Loucy (cell line): ENCODE measurements at regions not wholly inside any gene's neighbourhood (a gene's known extent, or its start where the extent isn't known, plus 50 kb on each side); places are given as distances from the start of the nearest gene placed in this dataset.

Experiments
- H2AFZ ChIP-seq: fragments of 200-600 bp; sonication (generic); 2 replicates; pipeline ENCODE4 v1.6.0; 2016; ENCODE audit warnings: antibody characterized with exemption, mild to moderate bottlenecking, low read length, moderate library complexity
- H3F3A ChIP-seq: fragments of 200-600 bp; 2 replicates; pipeline ENCODE4 v1.6.0; 2016; ENCODE audit warnings: antibody characterized with exemption, low read depth, mild to moderate bottlenecking
- H3K27me3 ChIP-seq: fragments of 200-600 bp; sonication (generic); 2 replicates; pipeline ENCODE4 v1.6.1; 2014; ENCODE audit warnings: low read length, mild to moderate bottlenecking; ENCODE audit not compliant: insufficient read depth, poor library complexity, severe bottlenecking
- H3K36me3 ChIP-seq: fragments of 200-600 bp; sonication (generic); 2 replicates; pipeline ENCODE4 v1.6.1; 2016; ENCODE audit warnings: low read length; ENCODE audit not compliant: insufficient read depth
- H3K4me1 ChIP-seq: fragments of 200-600 bp; sonication (generic); 2 replicates; pipeline ENCODE4 v1.5.1; 2014; ENCODE audit warnings: low read length, mild to moderate bottlenecking; ENCODE audit not compliant: insufficient read depth, poor library complexity, severe bottlenecking
- H3K4me2 ChIP-seq: fragments of 200-600 bp; sonication (generic); 2 replicates; pipeline ENCODE4 v1.6.0; 2014; ENCODE audit warnings: antibody characterized with exemption, low read length, low read depth, mild to moderate bottlenecking; ENCODE audit not compliant: poor library complexity, severe bottlenecking
- H3K4me3 ChIP-seq: fragments of 200-600 bp; sonication (generic); 2 replicates; pipeline ENCODE4 v1.5.1; 2014; ENCODE audit warnings: low read length, mild to moderate bottlenecking, mixed read lengths; ENCODE audit not compliant: poor library complexity, severe bottlenecking
- H3K79me2 ChIP-seq: fragments of 200-600 bp; sonication (generic); 2 replicates; pipeline ENCODE4 v1.6.1; 2014; ENCODE audit warnings: low read length; ENCODE audit not compliant: insufficient read depth
- H3K9ac ChIP-seq: fragments of 200-600 bp; sonication (generic); 2 replicates; pipeline ENCODE4 v1.6.0; 2014; ENCODE audit warnings: mild to moderate bottlenecking, low read depth, low read length, moderate library complexity; ENCODE audit not compliant: poor library complexity, severe bottlenecking
- H3K9me2 ChIP-seq: fragments of 200-600 bp; sonication (generic); replicated peaks from 2 replicates; pipeline ENCODE4 v1.6.1; 2016; ENCODE audit warnings: low read depth, low read length, mixed read lengths
- H3K9me3 ChIP-seq: fragments of 200-600 bp; sonication (generic); 2 replicates; pipeline ENCODE4 v1.6.1; 2014; ENCODE audit warnings: mild to moderate bottlenecking, antibody characterized with exemption, low read length, low read depth; ENCODE audit not compliant: insufficient read depth
- H4K20me1 ChIP-seq: fragments of 200-600 bp; sonication (generic); 2 replicates; pipeline ENCODE4 v1.6.0; 2014; ENCODE audit warnings: antibody characterized with exemption, low read length, mild to moderate bottlenecking; ENCODE audit not compliant: insufficient read depth, poor library complexity, severe bottlenecking
- EZH2phosphoT487 ChIP-seq: fragments of 200-600 bp; IDR thresholded peaks from 2 replicates; pipeline ENCODE4 v1.6.1; 2018; ENCODE audit warnings: antibody characterized with exemption, mild to moderate bottlenecking, moderate library complexity, borderline replicate concordance
- TF ChIP-seq, protein P1 (sequence below): fragments of 200-600 bp; sonication (generic); conservative IDR thresholded peaks from 2 replicates; pipeline ENCODE4 v1.5.1; 2014; ENCODE audit warnings: mild to moderate bottlenecking, antibody characterized with exemption, low read length

DNA sequence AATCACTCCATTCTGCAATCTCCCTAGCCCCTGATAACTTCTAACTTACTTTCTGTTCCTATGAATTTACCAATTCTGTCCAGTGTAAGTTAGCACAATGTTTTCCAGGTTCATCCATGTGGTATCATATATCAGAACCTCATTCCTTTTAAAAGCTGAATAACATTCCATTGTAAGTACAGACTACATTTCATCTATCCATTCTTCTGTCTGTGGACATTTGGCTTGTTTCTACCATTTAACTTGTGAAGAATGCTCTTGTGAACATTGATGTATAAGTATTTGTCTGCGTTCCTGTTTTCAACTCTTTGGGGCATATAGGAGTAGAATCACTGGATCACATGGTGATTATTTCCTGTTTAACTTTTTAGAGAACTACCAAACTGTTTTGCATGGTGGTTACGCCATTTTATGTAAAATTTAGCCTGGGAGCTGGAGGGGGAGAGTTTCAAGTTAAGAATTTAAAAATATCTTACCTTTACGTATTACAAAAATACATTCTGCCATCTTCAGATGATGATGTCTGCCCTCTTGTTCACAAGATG, 156.5 kb downstream of the BTBD3 start:
- Histone ChIP-seq H3K27me3 (no peaks in the 10 kb centered on the region), H3K79me2 (no peaks in the 10 kb centered on the region), H3K4me3 (no peak overlapping the region), H3K36me3 (no peaks in the 10 kb centered on the region), H2AFZ (no peak overlapping the region), H3K4me2 (no peak overlapping the region), H3F3A (no peaks in the 10 kb centered on the region), H4K20me1 (no peaks in the 10 kb centered on the region), H3K4me1 (no peaks in the 10 kb centered on the region), H3K9ac (no peak overlapping the region), H3K9me2 (no peaks in the 10 kb centered on the region), H3K9me3 (no peaks in the 10 kb centered on the region)
- TF ChIP-seq EZH2phosphoT487: no peak
- TF ChIP-seq, protein P1, sequence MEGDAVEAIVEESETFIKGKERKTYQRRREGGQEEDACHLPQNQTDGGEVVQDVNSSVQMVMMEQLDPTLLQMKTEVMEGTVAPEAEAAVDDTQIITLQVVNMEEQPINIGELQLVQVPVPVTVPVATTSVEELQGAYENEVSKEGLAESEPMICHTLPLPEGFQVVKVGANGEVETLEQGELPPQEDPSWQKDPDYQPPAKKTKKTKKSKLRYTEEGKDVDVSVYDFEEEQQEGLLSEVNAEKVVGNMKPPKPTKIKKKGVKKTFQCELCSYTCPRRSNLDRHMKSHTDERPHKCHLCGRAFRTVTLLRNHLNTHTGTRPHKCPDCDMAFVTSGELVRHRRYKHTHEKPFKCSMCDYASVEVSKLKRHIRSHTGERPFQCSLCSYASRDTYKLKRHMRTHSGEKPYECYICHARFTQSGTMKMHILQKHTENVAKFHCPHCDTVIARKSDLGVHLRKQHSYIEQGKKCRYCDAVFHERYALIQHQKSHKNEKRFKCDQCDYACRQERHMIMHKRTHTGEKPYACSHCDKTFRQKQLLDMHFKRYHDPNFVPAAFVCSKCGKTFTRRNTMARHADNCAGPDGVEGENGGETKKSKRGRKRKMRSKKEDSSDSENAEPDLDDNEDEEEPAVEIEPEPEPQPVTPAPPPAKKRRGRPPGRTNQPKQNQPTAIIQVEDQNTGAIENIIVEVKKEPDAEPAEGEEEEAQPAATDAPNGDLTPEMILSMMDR: no peak

GRCh38 chr20:12076200-12076599, 158.5 kb downstream of the BTBD3 start:
- TF ChIP-seq, protein P1: no peak
- no peak for TF ChIP-seq EZH2phosphoT487
- H4K20me1 ChIP-seq: no peaks in the 10 kb centered on the region
- no peaks in the 10 kb centered on the region for H3K36me3 ChIP-seq
- H3K9ac ChIP-seq: no peak overlapping the region
- H3K27me3 ChIP-seq: no peaks in the 10 kb centered on the region
- H3K4me1 ChIP-seq: no peaks in the 10 kb centered on the region
- H3K9me3 ChIP-seq: no peaks in the 10 kb centered on the region
- no peak overlapping the region for H3K4me3 ChIP-seq
- no peaks in the 10 kb centered on the region for H3K79me2 ChIP-seq
- H3F3A ChIP-seq: no peaks in the 10 kb centered on the region
- no peak overlapping the region for H3K4me2 ChIP-seq
- no peak overlapping the region for H2AFZ ChIP-seq
- no peaks in the 10 kb centered on the region for H3K9me2 ChIP-seq

DNA sequence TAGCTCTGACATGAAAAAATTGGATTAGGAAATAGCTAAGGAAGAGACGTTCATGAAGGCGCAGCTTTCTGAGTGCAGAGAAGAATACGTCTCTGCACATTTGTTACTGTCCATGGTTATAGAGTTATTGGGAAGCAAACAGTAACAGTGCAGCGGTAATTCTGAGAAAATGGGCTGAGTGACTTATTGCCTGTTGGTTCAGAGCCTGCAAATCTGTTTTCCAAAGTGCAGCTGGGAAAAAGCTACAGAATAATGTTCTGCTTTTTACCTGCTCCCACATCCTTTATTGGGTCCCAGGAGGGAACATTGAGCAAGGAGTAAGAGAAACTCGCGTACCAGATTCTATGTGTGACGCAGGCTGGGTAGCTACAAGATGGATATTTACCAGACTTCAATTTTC, 160.2 kb downstream of the BTBD3 start:
- no peaks in the 10 kb centered on the region for H3K4me1 ChIP-seq
- no peaks in the 10 kb centered on the region for H3F3A ChIP-seq
- no peaks in the 10 kb centered on the region for H3K9me3 ChIP-seq
- no peak overlapping the region for H3K9ac ChIP-seq
- no peak overlapping the region for H3K4me3 ChIP-seq
- no peaks in the 10 kb centered on the region for H3K9me2 ChIP-seq
- no peaks in the 10 kb centered on the region for H4K20me1 ChIP-seq
- no peaks in the 10 kb centered on the region for H3K36me3 ChIP-seq
- H3K79me2 ChIP-seq: no peaks in the 10 kb centered on the region
- no peak overlapping the region for H3K4me2 ChIP-seq
- H3K27me3 ChIP-seq: no peaks in the 10 kb centered on the region
- TF ChIP-seq, protein P1: no peak
- no peak for TF ChIP-seq EZH2phosphoT487
- H2AFZ ChIP-seq: no peak overlapping the region
